Vagina (tissue), 2 donors: ENCODE measurements at regions not wholly inside any gene's neighbourhood (a gene's known extent, or its start where the extent isn't known, plus 50 kb on each side); places are given as distances from the start of the nearest gene placed in this dataset.

Experiments
- DNase-seq, 2 donors: peaks; one replicate each; pipeline ENCODE4 v3.0.0-alpha.2; 2017; ENCODE audit errors: extremely low spot score in 2 of 2
- H3K27ac ChIP-seq: fragments of 200-600 bp; sonication (generic); one replicate; pipeline ENCODE4 v1.5.1; 2019
- H3K27me3 ChIP-seq: fragments of 200-600 bp; sonication (generic); one replicate; pipeline ENCODE4 v1.5.1; 2019
- H3K36me3 ChIP-seq, 2 donors: fragments of 200-600 bp; sonication (generic); one replicate each; pipeline ENCODE4 v1.5.1; 2017 to 2019
- H3K4me1 ChIP-seq: fragments of 200-600 bp; sonication (generic); one replicate; pipeline ENCODE4 v1.5.1; 2019
- H3K4me3 ChIP-seq, 2 donors: fragments of 200-600 bp; sonication (generic); 1 replicate in 1 of 2; 2 replicates in 1 of 2; pipeline ENCODE4 v1.5.1; 2016 to 2019
- H3K9me3 ChIP-seq: fragments of 200-600 bp; sonication (generic); one replicate; pipeline ENCODE4 v1.5.1; 2019
- POLR2A ChIP-seq, 2 donors: fragments of 450-650 bp; IDR thresholded peaks; one replicate each; pipeline ENCODE4 v1.6.1; 2017; ENCODE audit warnings: antibody characterized with exemption in 2 of 2, mild to moderate bottlenecking in 2 of 2, moderate library complexity in 2 of 2
- POLR2AphosphoS5 ChIP-seq, 2 donors: sonication (generic); formaldehyde crosslinking; IDR thresholded peaks; one replicate each; pipeline ENCODE4 v1.9.0; 2017; ENCODE audit warnings: antibody characterized with exemption in 2 of 2, mild to moderate bottlenecking in 2 of 2, low read depth in 1 of 2; ENCODE audit not compliant: insufficient read depth in 1 of 2
- intact Hi-C: fragments of 100-400 bp; cut with DNase I; formaldehyde crosslinking; loops from one replicate; pipeline ENCODE4 v1.15.1; 2023
- TF ChIP-seq, protein P1 (sequence below), 3 experiments: fragments of 450-650 bp in 2 of 3; fragments of 200-600 bp in 1 of 3; sonication (generic) in 1 of 3; IDR thresholded peaks; one replicate each; pipeline ENCODE4 v1.5.1; 2017 to 2019; ENCODE audit warnings: antibody characterized with exemption in 3 of 3, mild to moderate bottlenecking in 2 of 3, moderate library complexity in 2 of 3

GRCh38 chr9:109913461-109913810, 133.4 kb downstream of the PALM2AKAP2 start:
- H3K4me3 ChIP-seq = no peak overlapping the region
- no peak overlapping the region for H3K27ac ChIP-seq
- H3K36me3 ChIP-seq = no peaks in the 10 kb centered on the region
- intact Hi-C loops = no loop called here
- peaks cover 22% of the 10 kb centered on the region for H3K4me1 ChIP-seq
- H3K9me3 ChIP-seq = no peaks in the 10 kb centered on the region
- H3K27me3 ChIP-seq = no peaks in the 10 kb centered on the region
- TF ChIP-seq POLR2AphosphoS5 (IDR thresholded peaks at IDR 0.05; ENCODE audit: insufficient read depth in 1 of 2, low read depth in 1 of 2) (no peak), POLR2A (IDR thresholded peaks at IDR 0.05) (no peak)
- TF ChIP-seq, protein P1, sequence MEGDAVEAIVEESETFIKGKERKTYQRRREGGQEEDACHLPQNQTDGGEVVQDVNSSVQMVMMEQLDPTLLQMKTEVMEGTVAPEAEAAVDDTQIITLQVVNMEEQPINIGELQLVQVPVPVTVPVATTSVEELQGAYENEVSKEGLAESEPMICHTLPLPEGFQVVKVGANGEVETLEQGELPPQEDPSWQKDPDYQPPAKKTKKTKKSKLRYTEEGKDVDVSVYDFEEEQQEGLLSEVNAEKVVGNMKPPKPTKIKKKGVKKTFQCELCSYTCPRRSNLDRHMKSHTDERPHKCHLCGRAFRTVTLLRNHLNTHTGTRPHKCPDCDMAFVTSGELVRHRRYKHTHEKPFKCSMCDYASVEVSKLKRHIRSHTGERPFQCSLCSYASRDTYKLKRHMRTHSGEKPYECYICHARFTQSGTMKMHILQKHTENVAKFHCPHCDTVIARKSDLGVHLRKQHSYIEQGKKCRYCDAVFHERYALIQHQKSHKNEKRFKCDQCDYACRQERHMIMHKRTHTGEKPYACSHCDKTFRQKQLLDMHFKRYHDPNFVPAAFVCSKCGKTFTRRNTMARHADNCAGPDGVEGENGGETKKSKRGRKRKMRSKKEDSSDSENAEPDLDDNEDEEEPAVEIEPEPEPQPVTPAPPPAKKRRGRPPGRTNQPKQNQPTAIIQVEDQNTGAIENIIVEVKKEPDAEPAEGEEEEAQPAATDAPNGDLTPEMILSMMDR (IDR thresholded peaks at IDR 0.05) = no peak
- no peak for DNase-seq

- no peak for DNase-seq
- Histone ChIP-seq H3K27me3 (no peaks in the 10 kb centered on the region), H3K4me3 (no peak overlapping the region), H3K9me3 (no peaks in the 10 kb centered on the region), H3K27ac (no peak overlapping the region), H3K36me3 (no peaks in the 10 kb centered on the region), H3K4me1 (peaks cover 22% of the 10 kb centered on the region)
- intact Hi-C loops = no loop called here
- TF ChIP-seq POLR2AphosphoS5 (IDR thresholded peaks at IDR 0.05; ENCODE audit: insufficient read depth in 1 of 2, low read depth in 1 of 2) (no peak), POLR2A (IDR thresholded peaks at IDR 0.05) (no peak)
- TF ChIP-seq, protein P1 (IDR thresholded peaks at IDR 0.05) = no peak
These were observed 134.5 kb downstream of the PALM2AKAP2 start for GRCh38 chr9:109914280-109915027.

- Histone ChIP-seq H3K4me3 (no peak overlapping the region), H3K27ac (no peak overlapping the region), H3K4me1 (peaks cover 12% of the 10 kb centered on the region), H3K27me3 (no peaks in the 10 kb centered on the region), H3K9me3 (no peaks in the 10 kb centered on the region), H3K36me3 (no peaks in the 10 kb centered on the region)
- TF ChIP-seq, protein P1 (IDR thresholded peaks at IDR 0.05) = no peak
- TF ChIP-seq POLR2AphosphoS5 (IDR thresholded peaks at IDR 0.05; ENCODE audit: insufficient read depth in 1 of 2, low read depth in 1 of 2) (no peak), POLR2A (IDR thresholded peaks at IDR 0.05) (no peak)
- peak in 1 of 2 donors; percentile 43 for DNase-seq
- intact Hi-C loops = no loop called here
These were observed 136.3 kb downstream of the PALM2AKAP2 start for GRCh38 chr9:109916316-109916715.

DNA sequence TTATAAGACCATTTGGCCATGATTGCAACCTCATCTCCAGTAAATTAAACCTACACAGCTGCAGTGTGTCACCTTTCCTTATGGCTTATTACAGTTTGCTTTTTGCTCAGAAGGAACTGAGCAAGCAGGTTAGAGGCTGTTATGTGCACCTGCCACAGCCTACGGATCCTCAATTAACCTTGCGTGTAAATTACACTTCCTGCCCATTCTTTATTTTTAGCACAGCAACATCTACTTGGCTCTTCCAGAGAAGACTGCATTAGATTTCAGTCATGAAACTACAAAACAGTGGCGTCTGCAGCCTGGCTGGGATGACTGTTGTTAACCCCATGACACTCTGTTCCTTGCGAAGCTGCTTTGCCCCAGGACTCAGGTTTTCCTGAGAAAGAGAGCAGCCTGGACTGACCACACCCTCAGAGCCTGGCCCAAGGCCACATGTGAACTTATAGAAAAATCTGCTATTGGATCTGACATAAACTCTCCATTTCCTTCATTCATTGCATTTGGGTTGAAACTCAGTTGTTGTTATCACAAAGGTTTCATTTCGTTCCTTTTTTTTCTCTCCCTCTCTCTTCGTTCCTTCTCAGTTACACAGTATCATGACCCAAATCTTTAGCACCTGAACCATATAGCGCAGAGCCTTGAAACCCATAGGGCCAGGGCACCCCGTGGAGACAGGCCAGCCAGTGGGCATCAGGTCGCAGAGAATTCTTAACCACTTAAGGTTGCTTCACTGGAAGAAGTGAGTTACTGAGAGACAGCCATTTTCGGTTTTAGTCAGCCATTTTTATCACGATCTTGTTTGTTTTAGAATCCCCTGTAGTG, 138.6 kb downstream of the PALM2AKAP2 start:
- no peak overlapping the region for H3K27ac ChIP-seq

More for the DNA sequence above, 138.6 kb downstream of the PALM2AKAP2 start:
- no peaks in the 10 kb centered on the region for H3K36me3 ChIP-seq
- intact Hi-C loops = no loop called here
- no peaks in the 10 kb centered on the region for H3K9me3 ChIP-seq
- TF ChIP-seq POLR2AphosphoS5 (IDR thresholded peaks at IDR 0.05; ENCODE audit: insufficient read depth in 1 of 2, low read depth in 1 of 2) = no peak
- TF ChIP-seq, protein P1 (IDR thresholded peaks at IDR 0.05) = no peak
- TF ChIP-seq POLR2A (IDR thresholded peaks at IDR 0.05) = no peak
- H3K27me3 ChIP-seq = no peaks in the 10 kb centered on the region
- H3K4me3 ChIP-seq = no peak overlapping the region
- DNase-seq = peak in 1 of 2 donors; percentile 49
- H3K4me1 ChIP-seq = no peaks in the 10 kb centered on the region
